GM12878 (cell line): ENCODE measurements at regions not wholly inside any gene's neighbourhood (a gene's known extent, or its start where the extent isn't known, plus 50 kb on each side); places are given as distances from the start of the nearest gene placed in this dataset.

Source experiments
- ATAC-seq: fragments of 200-7000 bp; cut with Tn5 transposase; 3 replicates; pipeline ENCODE4 v1.9.1; 2020; ENCODE audit warnings: mild to moderate bottlenecking, moderate library complexity
- BruUV-seq: library from RNA; stranded (reverse); fragments of 400-500 nt; replicated peaks from 2 replicates; lab custom pipeline; 2021; lab: Mats Ljungman, UMichigan
- CTCF ChIA-PET: fragments of 300-600 bp; sonication (Branson Sonifier 250); formaldehyde crosslinking; extraction: SDS; loops from one replicate; lab custom pipeline; 2021; ENCODE audit warnings: inconsistent platforms; lab: Yijun Ruan, JAX
- POLR2A ChIA-PET: fragments of 350-600 bp; formaldehyde crosslinking; extraction: SDS; loops from one replicate; lab custom pipeline; 2021; ENCODE audit warnings: inconsistent platforms; lab: Charles Lee
- RAD21 ChIA-PET: fragments of 300-600 bp; sonication (Branson Sonifier 250); formaldehyde crosslinking; loops from one replicate; lab custom pipeline; 2023; ENCODE audit warnings: antibody characterized with exemption; ENCODE audit not compliant: unreplicated experiment; lab: Charles Lee
- SMC1A ChIA-PET: fragments of 300-600 bp; sonication (Branson Sonifier 250); formaldehyde crosslinking; loops from one replicate; lab custom pipeline; 2023; ENCODE audit not compliant: unreplicated experiment, uncharacterized antibody; lab: Charles Lee
- DNase-seq: peaks from one replicate; pipeline ENCODE4 v3.0.0-alpha.2; 2011; ENCODE audit warnings: low read depth, low spot score
- FAIRE-seq: peaks from 3 replicates; lab custom pipeline; 2011; peaks lifted over from hg19 to GRCh38; lab: Jason Lieb, UNC
- H2AFZ ChIP-seq: 2 replicates; pipeline ENCODE4 v1.6.0; 2011; ENCODE audit warnings: low read depth, low read length, control low read depth; ENCODE audit not compliant: control insufficient read depth
- H3K27ac ChIP-seq: 2 replicates; pipeline ENCODE4 v1.5.1; 2011; ENCODE audit warnings: control low read depth; ENCODE audit not compliant: control insufficient read depth, insufficient read depth
- H3K27me3 ChIP-seq, 2 experiments: replicated peaks in 1 of 2; 2 replicates each; pipeline versions ENCODE4 v1.6.0 to v1.6.1; 2011; ENCODE audit warnings: low read length in 1 of 2; ENCODE audit not compliant: control insufficient read depth in 2 of 2, insufficient read depth in 2 of 2
- H3K36me3 ChIP-seq, 2 experiments: 2 replicates each; pipeline ENCODE4 v1.5.1; 2011; ENCODE audit warnings: low read length in 1 of 2; ENCODE audit not compliant: control insufficient read depth in 2 of 2, insufficient read depth in 2 of 2
- H3K4me1 ChIP-seq: 2 replicates; pipeline ENCODE4 v1.6.1; 2011; ENCODE audit warnings: mild to moderate bottlenecking, low read length, moderate library complexity, mixed read lengths; ENCODE audit not compliant: control insufficient read depth, insufficient read depth
- H3K4me2 ChIP-seq: 2 replicates; pipeline ENCODE4 v1.6.0; 2011; ENCODE audit warnings: control low read depth; ENCODE audit not compliant: control insufficient read depth, insufficient read depth
- H3K4me3 ChIP-seq: fragments of 200-600 bp; sonication (generic); 2 replicates; pipeline ENCODE4 v1.5.1; 2016
- H3K79me2 ChIP-seq: 2 replicates; pipeline ENCODE4 v1.6.0; 2011; ENCODE audit warnings: low read length; ENCODE audit not compliant: control insufficient read depth, insufficient read depth
- H3K9ac ChIP-seq: 2 replicates; pipeline ENCODE4 v1.8.0; 2011; ENCODE audit warnings: low read length, control low read depth, mixed read lengths; ENCODE audit not compliant: control insufficient read depth, insufficient read depth
- H3K9me3 ChIP-seq: replicated peaks from 3 replicates; pipeline ENCODE4 v1.5.1; 2011; ENCODE audit warnings: mild to moderate bottlenecking, low read length; ENCODE audit not compliant: control insufficient read depth, insufficient read depth
- H4K20me1 ChIP-seq: 2 replicates; pipeline ENCODE4 v1.6.0; 2011; ENCODE audit not compliant: control insufficient read depth, insufficient read depth
- MAX ChIP-seq: IDR thresholded peaks from 2 replicates; pipeline ENCODE4 v1.6.1; 2012; ENCODE audit warnings: low read depth, low read length, improper control_type of control experiment
- NFYB ChIP-seq: IDR thresholded peaks from 2 replicates; pipeline ENCODE4 v1.6.1; 2011; ENCODE audit warnings: low read depth, mild to moderate bottlenecking, low read length, improper control_type of control experiment, moderate library complexity; ENCODE audit not compliant: insufficient read depth
- NR2C1 ChIP-seq: fragments of 450-650 bp; IDR thresholded peaks from 2 replicates; pipeline ENCODE4 v1.6.1; 2017; ENCODE audit warnings: antibody characterized with exemption, mild to moderate bottlenecking, moderate library complexity
- PRDM15 ChIP-seq: fragments of 450-650 bp; formaldehyde crosslinking; IDR thresholded peaks from 2 replicates; pipeline ENCODE4 v1.4.0; 2020; ENCODE audit warnings: mild to moderate bottlenecking, moderate library complexity
- SP1 ChIP-seq: IDR thresholded peaks from one replicate; pipeline ENCODE4 v1.6.1; 2011; ENCODE audit warnings: low read depth, low read length
- SREBF1 ChIP-seq: IDR thresholded peaks from 2 replicates; pipeline ENCODE4 v1.6.1; 2012; ENCODE audit warnings: mild to moderate bottlenecking, low read length
- TBL1XR1 ChIP-seq: IDR thresholded peaks from 2 replicates; pipeline ENCODE4 v1.6.1; 2012; ENCODE audit warnings: low read depth, low read length, improper control_type of control experiment
- WRNIP1 ChIP-seq: IDR thresholded peaks from 2 replicates; pipeline ENCODE4 v1.6.1; 2011; ENCODE audit warnings: low read depth, low read length, improper control_type of control experiment, borderline replicate concordance
- ZNF384 ChIP-seq: IDR thresholded peaks from 2 replicates; pipeline ENCODE4 v1.6.1; 2012; ENCODE audit warnings: low read depth, mild to moderate bottlenecking, low read length, improper control_type of control experiment, borderline replicate concordance
- WGBS: methylation state at CpG from one replicate; pipeline ENCODE4 v1.1.6; 2016; ENCODE audit warnings: low lambda C conversion rate; ENCODE audit not compliant: insufficient replicate concordance, insufficient coverage; ENCODE audit errors: missing lambda C conversion rate; 5-methylcytosine and 5-hydroxymethylcytosine counted together
- in situ Hi-C: fragments of 300-500 bp; cut with MboI; formaldehyde crosslinking; loops from 9 replicates; pipeline ENCODE4 v1.14.3; 2018; ENCODE audit warnings: mixed read lengths
- intact Hi-C: fragments of 100-400 bp; cut with micrococcal nuclease; formaldehyde crosslinking; loops from one replicate; pipeline ENCODE4 v1.14.2; 2022; ENCODE audit not compliant: unreplicated experiment

DNA sequence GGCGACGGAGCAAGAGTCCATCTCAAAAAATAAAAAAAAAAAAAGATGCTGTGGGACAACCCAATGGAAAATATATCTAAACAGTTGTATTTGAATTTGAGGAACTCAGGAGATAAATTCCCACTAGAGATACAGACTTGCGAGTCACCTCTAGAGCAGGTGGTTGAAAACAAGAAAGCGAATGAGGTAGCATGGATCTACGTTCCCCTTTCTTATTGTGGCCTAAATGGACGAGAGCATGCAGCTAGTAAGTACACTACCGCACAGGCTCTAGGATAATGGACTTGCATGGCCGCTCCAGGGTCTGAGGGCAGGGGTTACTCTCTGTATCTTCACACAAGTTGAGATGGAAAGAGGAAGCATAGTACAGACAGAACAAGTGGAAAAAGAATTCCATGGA lies 63.5 kb upstream of the TGFBR2 start:
- no peak for DNase-seq
- ChIA-PET RAD21 (no interaction called here), CTCF (interaction anchor here (0.6 kb wide), 1 partner anchor 82 kb away, joined by 3 read pairs; no protein-coding TSS in a partner anchor), POLR2A (no interaction called here)
- no peak overlapping the region for H3K27ac ChIP-seq
- H3K9ac ChIP-seq = no peak overlapping the region
- no peak overlapping the region for H3K4me2 ChIP-seq
- H3K27me3 ChIP-seq = no peaks in the 10 kb centered on the region
- no peaks in the 10 kb centered on the region for H3K79me2 ChIP-seq
- no peaks in the 10 kb centered on the region for H3K4me1 ChIP-seq
- 57% methylated on average over 8 of the region's 8 CpGs for WGBS
- H2AFZ ChIP-seq = no peak overlapping the region
- in situ Hi-C loops = no loop called here
- no peaks in the 10 kb centered on the region for H3K9me3 ChIP-seq
- no peaks in the 10 kb centered on the region for H3K36me3 ChIP-seq
- H3K4me3 ChIP-seq = no peak overlapping the region
- TF ChIP-seq MAX = no peak
- TF ChIP-seq SP1 = no peak
- no peak for TF ChIP-seq NR2C1
- TF ChIP-seq, all 136 proteins: peak for 0
- no peaks in the 10 kb centered on the region for H4K20me1 ChIP-seq
- SMC1A ChIA-PET = no interaction called here
- intact Hi-C loops = no loop called here
- ATAC-seq (no peak), FAIRE-seq (no peak)
- no TSS peak for BruUV-seq

DNA sequence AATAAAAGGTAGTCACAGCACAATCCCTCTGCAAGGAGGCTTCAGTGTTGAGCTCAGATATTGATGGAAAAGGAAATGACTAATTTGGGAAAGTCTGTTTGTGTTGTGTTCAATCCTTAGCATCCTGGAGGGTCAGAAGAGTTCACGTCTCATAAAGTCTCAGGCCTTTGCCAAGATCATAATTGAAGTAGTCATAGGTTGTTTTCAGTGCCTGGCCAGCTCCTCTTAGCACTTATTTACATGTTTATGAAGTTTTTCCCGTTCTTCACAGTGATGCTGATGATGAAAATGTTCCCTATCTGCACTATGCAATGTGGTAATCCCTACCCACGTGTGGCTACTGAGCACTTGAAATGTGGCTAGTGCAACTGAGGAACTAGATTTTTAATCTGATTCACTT lies 61.6 kb upstream of the TGFBR2 start:
- DNase-seq = no peak
- Histone ChIP-seq H3K9me3 (no peaks in the 10 kb centered on the region; the same call in 2 of the 3 replicates), H3K9ac (no peak overlapping the region), H4K20me1 (no peaks in the 10 kb centered on the region), H2AFZ (no peak overlapping the region), H3K4me2 (no peak overlapping the region), H3K27me3 (no peaks in the 10 kb centered on the region; a peak in 1 of 4 replicates), H3K4me3 (no peak overlapping the region), H3K27ac (no peak overlapping the region), H3K79me2 (no peaks in the 10 kb centered on the region), H3K36me3 (no peaks in the 10 kb centered on the region), H3K4me1 (no peaks in the 10 kb centered on the region)
- ChIA-PET POLR2A (no interaction called here), CTCF (no interaction called here), SMC1A (no interaction called here), RAD21 (no interaction called here)
- FAIRE-seq = no peak
- in situ Hi-C loops (no loop called here), intact Hi-C loops (no loop called here)
- 0% methylated on average over 3 of the region's 3 CpGs for WGBS
- BruUV-seq = no TSS peak
- ATAC-seq = no peak
- no peak for TF ChIP-seq SP1
- no peak for TF ChIP-seq SREBF1
- TF ChIP-seq NFYB = no peak
- TF ChIP-seq TBL1XR1 = no peak
- TF ChIP-seq WRNIP1 = no peak
- TF ChIP-seq PRDM15 = no peak
- no peak for TF ChIP-seq ZNF384
